Fibroblast of skin of left quadriceps (primary cell): ENCODE measurements at regions not wholly inside any gene's neighbourhood (a gene's known extent, or its start where the extent isn't known, plus 50 kb on each side); places are given as distances from the start of the nearest gene placed in this dataset.
"Not testable (repeated sequence)": the region's sequence is repeated elsewhere in the genome, so short reads cannot be mapped to it uniquely, and the experiment has no call there.

Experiments used
- DNase-seq, 2 experiments: peaks; one replicate each; pipeline ENCODE4 v3.0.0-alpha.2; 2013; ENCODE audit warnings: low read depth in 2 of 2

DNA sequence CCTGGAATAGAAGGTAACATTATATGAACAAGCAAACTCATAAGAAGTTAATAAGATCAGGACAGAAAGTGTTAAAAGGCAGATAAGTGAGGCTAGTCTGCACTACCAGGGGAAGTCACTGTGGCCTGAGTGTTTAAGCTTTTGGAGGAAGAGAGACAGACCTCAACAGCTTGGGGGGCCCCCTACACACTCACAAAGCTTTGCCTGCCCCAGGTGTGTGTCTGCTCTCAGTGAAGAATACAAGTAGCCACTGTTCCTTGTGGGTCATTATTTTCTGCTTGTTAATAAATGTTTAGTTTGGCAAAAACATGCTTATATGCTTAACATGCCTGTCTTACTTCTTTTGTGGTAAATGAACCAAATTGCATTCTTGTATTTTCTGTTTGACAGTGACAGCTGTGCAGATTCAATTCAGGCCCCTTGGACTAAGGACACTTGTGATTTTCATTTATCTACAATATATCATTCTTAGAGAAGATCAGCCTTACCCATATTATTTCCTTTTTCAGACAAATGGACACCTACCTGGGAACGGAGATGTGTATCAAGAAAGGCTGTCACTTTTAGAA lies 50.7 kb upstream of the C12orf71 start:
- DNase-seq = no peak

DNA sequence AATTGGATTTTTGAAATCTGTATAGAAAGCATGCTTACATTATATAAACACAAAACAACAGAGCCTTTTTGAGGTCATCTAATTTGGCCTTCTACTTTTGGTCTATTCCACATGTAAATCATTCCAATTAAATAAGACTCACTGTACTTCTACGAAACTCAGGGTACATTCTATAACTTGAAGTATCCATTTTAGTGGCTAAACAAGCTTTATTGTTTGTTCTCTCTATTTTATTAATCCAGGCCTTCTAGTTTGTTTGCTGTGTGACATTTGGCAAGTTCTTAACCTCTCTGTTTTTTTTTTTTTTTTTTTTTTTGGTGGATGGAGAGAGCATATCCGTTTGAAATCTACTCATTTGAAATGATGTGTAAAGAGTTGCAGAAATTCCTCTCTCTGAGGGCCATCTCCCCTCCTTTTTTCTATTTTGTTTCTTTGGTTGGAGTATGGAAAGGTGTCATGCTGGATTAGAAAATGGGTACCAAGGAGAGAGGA lies 58.1 kb upstream of the C12orf71 start:
- no peak for DNase-seq

DNA sequence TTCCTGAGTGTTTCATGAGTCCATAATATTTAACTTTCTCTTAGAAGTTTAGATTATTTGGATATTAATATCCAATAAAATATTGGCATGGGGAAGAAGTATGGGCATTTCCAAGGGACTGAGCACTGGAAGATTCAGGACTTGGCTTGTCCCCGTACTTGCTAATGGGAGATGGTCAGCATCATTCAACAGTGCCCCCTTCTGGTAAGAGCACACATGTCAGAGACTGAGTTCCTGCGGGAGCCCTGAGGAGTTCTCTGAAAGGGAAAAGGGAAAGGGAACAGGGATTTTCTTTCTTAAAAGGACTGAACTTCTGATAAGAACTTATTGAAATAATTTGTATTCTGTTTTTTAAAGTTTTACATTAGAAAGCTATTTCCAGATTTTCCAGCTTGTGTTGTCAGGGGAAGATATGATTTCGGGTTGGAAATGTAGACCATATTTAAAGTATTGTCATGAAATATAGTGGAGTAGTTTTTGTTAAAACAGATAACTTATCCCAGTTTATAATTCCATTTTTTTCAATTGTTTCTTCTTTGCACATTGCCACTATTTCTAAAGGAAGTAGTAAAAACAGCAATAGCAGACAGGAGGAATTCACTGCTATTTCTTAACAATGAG lies 59.8 kb upstream of the C12orf71 start:
- DNase-seq = peak; percentile 42 to 47

DNA sequence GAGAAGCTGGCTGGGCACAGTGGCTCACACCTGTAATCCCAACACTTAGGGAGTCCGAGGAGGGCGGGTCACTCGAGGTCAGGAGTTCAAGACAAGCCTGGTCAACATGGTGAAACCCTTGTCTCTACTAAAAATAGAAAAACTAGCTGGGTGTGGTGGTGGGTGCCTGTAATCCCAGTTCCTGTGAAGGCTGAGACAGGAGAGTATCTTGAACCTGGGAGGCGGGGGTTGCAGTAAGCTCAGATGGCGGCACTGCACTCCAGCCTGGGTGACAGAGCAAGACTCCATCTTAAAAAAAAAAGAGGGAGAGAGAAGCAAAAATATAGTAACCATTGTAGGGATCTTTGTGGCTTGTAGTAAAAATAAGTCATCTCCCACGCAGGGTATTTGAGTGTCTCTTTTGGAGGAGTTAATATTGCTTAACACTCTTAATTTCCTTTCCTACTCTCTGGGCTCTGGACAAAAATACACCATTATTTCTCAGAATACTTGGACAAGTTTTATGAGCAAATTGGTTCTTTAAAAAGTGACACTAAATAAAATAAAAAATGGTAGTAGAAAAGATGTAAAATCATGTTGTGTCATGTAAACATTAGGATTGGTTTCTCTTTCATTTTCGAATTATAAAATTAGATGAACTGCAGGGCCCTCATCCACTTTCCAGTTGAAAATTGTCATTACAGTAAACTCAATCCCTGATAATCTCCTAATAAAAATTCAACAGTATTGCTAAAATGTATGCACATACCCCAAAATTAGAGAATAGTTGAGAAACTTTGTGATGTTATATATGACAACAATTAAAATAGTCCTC lies 61.1 kb upstream of the C12orf71 start:
- no peak for DNase-seq

DNA sequence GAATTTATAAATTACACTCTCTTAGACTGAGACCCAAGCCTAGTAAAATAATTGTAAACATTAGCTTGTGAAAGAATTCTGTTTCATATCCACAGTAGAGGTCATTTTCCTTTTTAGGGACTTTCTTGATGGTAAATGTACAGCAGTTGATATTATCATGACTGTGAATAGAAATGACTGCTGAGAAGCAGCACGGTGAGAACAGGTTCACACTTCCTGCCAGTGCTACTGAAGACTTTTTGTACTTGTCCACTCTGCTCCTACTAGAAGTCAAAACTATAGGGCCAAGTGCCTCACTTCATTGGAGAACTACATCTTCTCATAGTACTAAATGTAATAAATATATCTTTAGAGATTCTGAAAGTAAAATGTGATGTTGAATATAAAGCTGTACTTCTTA lies 63.3 kb upstream of the C12orf71 start:
- not testable (repeated sequence) for DNase-seq

GRCh38 chr12:27148373-27148772 lies 66.0 kb upstream of the C12orf71 start:
- DNase-seq = no peak

DNA sequence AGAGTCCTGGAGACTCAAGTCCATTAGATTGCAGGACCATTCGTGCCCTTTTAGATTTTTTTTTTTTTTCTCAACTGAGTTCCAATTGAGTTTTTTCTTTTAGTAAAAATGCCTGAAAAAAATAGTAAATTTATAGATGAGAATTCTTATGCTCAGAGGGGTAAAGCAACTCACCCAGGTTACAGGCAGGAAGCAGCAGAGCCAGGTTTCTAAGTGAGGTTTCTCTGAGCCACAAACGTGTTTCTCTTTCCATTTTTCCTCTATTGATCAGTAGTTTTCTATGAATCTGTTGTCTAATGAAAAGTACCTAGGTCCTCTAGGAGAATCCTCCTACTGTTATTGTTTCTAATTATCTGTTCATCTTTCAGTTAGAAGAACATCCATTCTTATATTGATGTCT lies 66.4 kb upstream of the C12orf71 start:
- no peak for DNase-seq

DNA sequence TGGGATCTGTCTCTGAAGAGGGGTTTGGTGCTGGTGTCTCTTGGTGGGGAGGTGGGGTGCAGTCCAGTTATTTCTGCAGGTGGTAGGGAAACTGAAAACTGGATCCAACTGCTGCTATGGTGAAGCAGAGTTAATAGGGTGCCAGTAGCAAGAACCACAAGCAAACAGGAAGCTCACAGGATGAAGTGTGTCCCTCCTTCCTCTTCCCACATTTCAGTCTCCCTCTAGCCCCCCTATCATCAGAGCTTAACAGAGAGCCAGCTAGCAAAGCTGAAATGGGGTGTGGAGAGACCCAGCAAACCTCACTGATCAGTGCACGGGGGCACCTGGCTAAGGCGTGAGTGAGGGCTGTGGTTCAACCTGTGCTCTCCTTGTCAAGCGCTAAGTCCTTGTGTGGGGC lies 69.1 kb upstream of the C12orf71 start:
- no peak for DNase-seq

- DNase-seq = no peak
Observed at GRCh38 chr12:27158297-27158696, 75.9 kb upstream of the C12orf71 start.

DNA sequence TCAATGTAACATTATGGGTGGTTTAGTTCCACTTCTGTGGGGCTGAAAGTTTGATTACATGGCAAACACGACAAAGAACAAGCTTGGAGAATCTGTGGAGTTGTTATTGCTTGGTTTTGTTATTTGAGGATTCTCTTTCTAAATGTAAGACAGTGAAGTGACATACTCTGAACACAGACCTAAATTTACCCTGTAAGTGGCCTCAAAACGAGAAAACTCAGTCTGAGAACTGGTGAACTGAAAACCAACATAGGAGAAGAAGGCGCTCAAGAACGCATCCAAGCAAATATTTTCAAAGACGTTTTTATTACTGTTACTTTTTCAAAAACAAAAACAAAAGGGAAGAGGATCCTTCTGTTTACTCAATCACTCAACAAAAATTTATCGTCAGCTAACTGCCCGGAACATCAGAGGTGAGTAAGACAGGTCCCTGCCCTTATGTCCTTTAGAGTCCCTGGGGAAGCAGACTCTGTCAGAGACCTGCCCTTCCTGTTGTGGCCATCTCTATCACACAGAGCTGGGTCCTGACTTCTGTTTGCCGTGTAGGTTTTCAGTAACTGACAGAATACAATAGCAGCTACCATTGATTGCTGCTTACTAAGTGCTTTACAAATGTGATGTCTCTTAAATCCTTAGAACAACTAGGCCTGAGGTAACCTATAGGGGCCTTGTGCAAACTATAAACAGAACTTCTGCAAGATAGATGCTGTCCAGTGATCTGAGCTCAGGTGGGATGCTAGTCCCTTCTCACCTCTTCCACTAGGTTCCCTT lies 79.3 kb upstream of the C12orf71 start:
- DNase-seq = no peak

GRCh38 chr12:27162229-27162537 lies 79.8 kb upstream of the C12orf71 start:
- DNase-seq = no peak

- DNase-seq = no peak
Observed at GRCh38 chr12:27163048-27163715, 80.8 kb upstream of the C12orf71 start.

DNA sequence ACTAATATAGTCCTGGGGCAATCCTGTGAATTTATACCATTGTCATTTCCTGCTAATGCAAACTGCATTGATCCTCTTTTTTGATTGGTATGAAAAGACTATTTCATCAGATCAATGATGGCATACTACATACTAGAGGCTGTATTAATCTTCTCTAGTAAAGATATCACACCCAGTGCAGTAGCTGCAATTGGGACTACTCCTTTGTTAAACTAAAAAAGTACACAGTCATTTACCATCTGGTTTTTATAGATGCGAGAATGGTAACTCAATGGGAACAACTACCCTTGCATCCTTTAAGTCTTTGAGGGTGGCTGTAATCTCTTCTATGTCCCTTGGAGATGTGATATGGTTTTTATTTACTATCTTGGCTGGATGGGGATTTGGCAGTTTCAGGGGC lies 80.2 kb upstream of the STK38L start:
- DNase-seq = no peak

DNA sequence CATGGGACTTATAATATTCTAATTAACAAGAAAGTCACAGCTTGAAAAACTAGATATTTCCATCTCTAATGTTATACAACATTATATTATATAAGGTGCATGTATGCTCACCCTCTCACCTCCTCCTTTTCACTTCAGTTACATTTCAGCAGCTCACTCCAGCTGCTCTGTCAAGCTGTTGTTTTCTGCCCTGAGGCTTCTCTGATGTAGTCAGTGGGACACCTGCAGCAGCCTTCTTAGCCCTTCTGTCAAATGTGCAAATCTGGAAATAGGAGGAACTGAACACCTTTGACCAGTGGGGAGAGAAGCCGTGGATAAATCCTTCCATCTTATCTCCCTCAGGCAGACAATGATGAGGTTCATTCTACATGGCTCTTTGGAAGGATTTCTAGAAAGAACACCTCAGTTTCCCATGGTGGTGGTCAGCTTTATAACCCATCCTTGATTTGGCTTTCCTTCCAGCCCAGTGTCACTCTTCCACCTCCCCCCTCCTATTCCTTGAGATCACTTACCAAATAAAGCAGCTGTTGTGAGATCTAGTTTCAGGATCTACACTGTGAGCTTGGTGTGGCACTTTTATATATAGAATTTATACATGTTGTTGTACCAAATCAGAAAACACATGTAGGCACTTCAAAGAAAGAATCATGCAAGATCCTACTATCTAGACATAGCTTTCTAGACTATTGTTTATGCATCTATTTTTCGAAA lies 79.6 kb upstream of the STK38L start:
- DNase-seq = no peak

DNA sequence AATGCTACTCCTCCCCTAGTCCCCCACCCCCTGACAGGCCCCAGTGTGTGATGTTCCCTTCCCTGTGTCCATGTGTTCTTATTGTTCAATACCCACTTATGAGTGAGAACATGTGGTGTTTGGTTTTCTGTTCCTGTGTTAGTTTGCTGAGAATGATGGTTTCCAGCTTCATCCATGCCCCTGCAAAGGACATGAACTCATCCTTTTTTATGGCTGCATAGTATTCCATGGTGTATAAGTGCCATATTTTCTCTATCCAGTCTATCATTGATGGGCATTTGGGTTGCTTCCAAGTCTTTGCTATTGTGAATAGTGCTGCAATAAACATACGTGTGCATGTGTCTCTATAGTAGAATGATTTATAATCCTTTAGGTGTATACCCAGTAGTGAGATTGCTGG lies 78.1 kb upstream of the STK38L start:
- DNase-seq = not testable (repeated sequence)

DNA sequence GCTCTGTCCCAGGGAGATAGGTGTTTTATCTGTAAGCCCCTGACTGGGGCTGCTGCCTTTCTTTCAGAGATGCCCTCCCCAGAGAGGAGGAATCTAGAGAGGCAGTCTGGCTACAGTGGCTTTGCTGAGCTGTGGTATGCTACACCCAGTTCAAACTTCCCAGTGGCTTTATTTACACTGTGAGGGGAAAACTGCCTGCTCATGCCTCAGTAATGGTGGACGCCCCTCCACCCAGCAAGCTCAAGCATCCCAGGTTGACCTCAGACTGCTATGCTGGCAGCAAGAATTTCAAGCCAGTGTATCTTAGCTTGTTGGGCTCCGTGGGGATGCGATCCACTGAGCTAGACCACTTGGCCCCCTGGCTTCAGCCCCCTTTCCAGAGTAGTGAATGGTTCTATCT lies 72.6 kb upstream of the STK38L start:
- DNase-seq = not testable (repeated sequence)

DNA sequence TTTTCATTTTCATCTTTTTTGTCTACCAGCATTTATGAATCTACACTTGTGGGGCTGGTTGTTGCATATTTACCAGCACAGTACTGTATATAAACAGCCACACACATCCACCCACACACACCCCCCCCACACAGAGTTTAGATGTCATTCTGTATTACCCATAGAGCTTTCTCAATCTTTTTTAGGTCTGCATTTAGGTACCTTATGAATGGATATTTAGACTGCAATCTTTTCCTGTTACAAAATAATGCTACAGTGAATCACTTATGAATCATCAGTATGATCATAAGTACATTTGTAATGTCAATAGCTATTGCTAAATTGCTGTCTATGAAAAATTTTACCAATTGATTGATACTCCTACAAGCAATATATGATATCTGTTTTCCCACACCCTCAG lies 67.3 kb upstream of the STK38L start:
- no peak for DNase-seq

DNA sequence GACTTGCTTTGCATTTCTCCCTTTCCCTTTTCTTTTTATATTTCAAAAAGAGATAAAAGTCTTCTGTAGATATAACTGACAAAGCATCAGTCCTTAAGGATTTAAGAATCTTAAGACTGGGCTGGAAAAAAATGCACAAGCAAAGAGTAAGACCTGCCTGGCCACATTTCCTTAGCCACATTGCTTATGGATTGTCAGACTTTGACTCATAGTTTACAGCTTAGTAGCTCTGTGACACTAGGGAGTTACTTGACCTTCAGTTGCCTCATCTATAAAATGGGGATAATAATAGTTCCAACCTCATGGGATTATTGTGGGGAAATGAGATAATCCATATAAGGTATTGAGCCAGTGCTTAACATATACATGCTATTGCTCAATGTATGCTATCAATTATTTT lies 66.4 kb upstream of the STK38L start:
- DNase-seq = peak; percentile 65 to 74

- DNase-seq = no peak
Observed at GRCh38 chr12:27178255-27178654, 65.8 kb upstream of the STK38L start.

GRCh38 chr12:27178723-27179399 lies 65.2 kb upstream of the STK38L start:
- DNase-seq = no peak
